WTC11 (cell line): ENCODE measurements at regions not wholly inside any gene's neighbourhood (a gene's known extent, or its start where the extent isn't known, plus 50 kb on each side); places are given as distances from the start of the nearest gene placed in this dataset.

ENCODE experiments used
- ATAC-seq: fragments of 200-7000 bp; cut with Tn5 transposase; 2 replicates; pipeline ENCODE4 v1.10.0; 2021; ENCODE audit warnings: mild to moderate bottlenecking, moderate library complexity
- CTCF ChIA-PET: fragments of 300-600 bp; sonication (Branson Sonifier 250); formaldehyde crosslinking; loops from one replicate; lab custom pipeline; 2021; ENCODE audit warnings: antibody characterized with exemption; lab: Charles Lee
- POLR2A ChIA-PET: fragments of 350-600 bp; sonication (Branson Sonifier 250); formaldehyde crosslinking; loops from one replicate; lab custom pipeline; 2021; ENCODE audit warnings: antibody characterized with exemption; lab: Charles Lee
- DNase-seq: peaks from one replicate; pipeline ENCODE4 v3.0.0; 2021; ENCODE audit warnings: low spot score
- H3K27ac Mint-ChIP-seq: 2 replicates; pipeline ENCODE4 v1.8.0; 2021; ENCODE audit warnings: mixed read lengths
- H3K27me3 Mint-ChIP-seq: 2 replicates; pipeline ENCODE4 v1.8.0; 2021; ENCODE audit warnings: low read depth, mild to moderate bottlenecking, moderate library complexity, mixed read lengths
- H3K36me3 Mint-ChIP-seq: 2 replicates; pipeline ENCODE4 v1.8.0; 2021; ENCODE audit warnings: mixed read lengths
- H3K4me1 Mint-ChIP-seq: 2 replicates; pipeline ENCODE4 v1.8.0; 2022; ENCODE audit warnings: mixed read lengths
- H3K4me3 Mint-ChIP-seq: 2 replicates; pipeline ENCODE4 v1.8.0; 2021; ENCODE audit warnings: mild to moderate bottlenecking, moderate library complexity, mixed read lengths
- H3K9me3 Mint-ChIP-seq: 2 replicates; pipeline ENCODE4 v1.8.0; 2021; ENCODE audit warnings: mixed read lengths
- ATF1 ChIP-seq: sonication (generic); formaldehyde crosslinking; IDR thresholded peaks from 2 replicates; pipeline ENCODE4 v1.8.1; 2023; ENCODE audit warnings: mild to moderate bottlenecking, moderate library complexity, missing genetic modification reagents
- EMX1 ChIP-seq: fragments of 250-450 bp; sonication (Bioruptor Pico); IDR thresholded peaks from 2 replicates; pipeline ENCODE4 v1.8.0; 2021; ENCODE audit warnings: mild to moderate bottlenecking
- ESRRA ChIP-seq: sonication (generic); formaldehyde crosslinking; IDR thresholded peaks from 2 replicates; pipeline ENCODE4 v1.8.1; 2022; ENCODE audit warnings: mild to moderate bottlenecking, missing genetic modification reagents, borderline replicate concordance
- ETV6 ChIP-seq: sonication (generic); formaldehyde crosslinking; IDR thresholded peaks from 2 replicates; pipeline ENCODE4 v1.8.1; 2022; ENCODE audit warnings: mild to moderate bottlenecking, missing genetic modification reagents
- FOXK1 ChIP-seq: sonication (generic); formaldehyde crosslinking; IDR thresholded peaks from 2 replicates; pipeline ENCODE4 v1.8.0; 2022; ENCODE audit warnings: mild to moderate bottlenecking, moderate library complexity, missing genetic modification reagents
- GABPB1 ChIP-seq: sonication (generic); formaldehyde crosslinking; IDR thresholded peaks from 2 replicates; pipeline ENCODE4 v1.8.1; 2023; ENCODE audit warnings: mild to moderate bottlenecking, missing genetic modification reagents
- GTF2I ChIP-seq: fragments of 250-450 bp; sonication (Bioruptor Pico); conservative IDR thresholded peaks from 2 replicates; pipeline ENCODE4 v1.4.0; 2021; ENCODE audit warnings: mild to moderate bottlenecking
- HMGA2 ChIP-seq: fragments of 250-450 bp; sonication (Bioruptor Pico); IDR thresholded peaks from 2 replicates; pipeline ENCODE4 v1.4.0; 2021; ENCODE audit warnings: mild to moderate bottlenecking, moderate library complexity
- MXD4 ChIP-seq: fragments of 250-450 bp; sonication (Bioruptor Pico); IDR thresholded peaks from 2 replicates; pipeline ENCODE4 v1.8.0; 2021; ENCODE audit warnings: mild to moderate bottlenecking, moderate library complexity, borderline replicate concordance
- MYBL2 ChIP-seq: sonication (generic); formaldehyde crosslinking; IDR thresholded peaks from 2 replicates; pipeline ENCODE4 v1.8.1; 2023; ENCODE audit warnings: mild to moderate bottlenecking, moderate library complexity, missing genetic modification reagents
- NFE2L1 ChIP-seq: sonication (generic); formaldehyde crosslinking; IDR thresholded peaks from 2 replicates; pipeline ENCODE4 v1.8.1; 2023; ENCODE audit warnings: missing genetic modification reagents
- NFYB ChIP-seq: sonication (generic); formaldehyde crosslinking; conservative IDR thresholded peaks from 2 replicates; pipeline ENCODE4 v1.8.0; 2022; ENCODE audit warnings: low read depth, missing genetic modification reagents
- NR2C2 ChIP-seq: sonication (generic); formaldehyde crosslinking; IDR thresholded peaks from 2 replicates; pipeline ENCODE4 v1.8.0; 2022; ENCODE audit warnings: mild to moderate bottlenecking, missing genetic modification reagents
- SMAD4 ChIP-seq: sonication (generic); formaldehyde crosslinking; IDR thresholded peaks from 2 replicates; pipeline ENCODE4 v1.8.0; 2022; ENCODE audit warnings: mild to moderate bottlenecking, missing genetic modification reagents
- SOX15 ChIP-seq: fragments of 250-450 bp; sonication (Bioruptor Pico); IDR thresholded peaks from 2 replicates; pipeline ENCODE4 v1.9.0; 2021; ENCODE audit warnings: mild to moderate bottlenecking
- ZNF263 ChIP-seq: sonication (generic); formaldehyde crosslinking; IDR thresholded peaks from 2 replicates; pipeline ENCODE4 v1.8.1; 2022; ENCODE audit warnings: low read depth, mild to moderate bottlenecking, moderate library complexity, missing genetic modification reagents
- ZNF396 ChIP-seq: fragments of 250-450 bp; sonication (Bioruptor Pico); IDR thresholded peaks from 2 replicates; pipeline ENCODE4 v1.8.0; 2021; ENCODE audit warnings: mild to moderate bottlenecking, moderate library complexity, borderline replicate concordance
- TF ChIP-seq, protein P1 (sequence below): fragments of 250-450 bp; sonication (Bioruptor Pico); conservative IDR thresholded peaks from 2 replicates; pipeline ENCODE4 v1.9.0; 2021; ENCODE audit warnings: mild to moderate bottlenecking
- TF ChIP-seq, protein P2 (sequence below): sonication (generic); formaldehyde crosslinking; conservative IDR thresholded peaks from 2 replicates; pipeline ENCODE4 v1.8.1; 2022; ENCODE audit warnings: mild to moderate bottlenecking, missing genetic modification reagents
- TF ChIP-seq, protein P3 (sequence below): sonication (generic); formaldehyde crosslinking; IDR thresholded peaks from 2 replicates; pipeline ENCODE4 v1.8.1; 2022; ENCODE audit warnings: mild to moderate bottlenecking, missing genetic modification reagents, moderate library complexity, borderline replicate concordance
- TF ChIP-seq, protein P4 (sequence below): sonication (generic); formaldehyde crosslinking; IDR thresholded peaks from 2 replicates; pipeline ENCODE4 v1.8.1; 2023; ENCODE audit warnings: mild to moderate bottlenecking, missing genetic modification reagents, moderate library complexity
- TF ChIP-seq, protein P5 (sequence below): sonication (generic); formaldehyde crosslinking; IDR thresholded peaks from 2 replicates; pipeline ENCODE4 v1.8.1; 2022; ENCODE audit warnings: mild to moderate bottlenecking, moderate library complexity, missing genetic modification reagents
- TF ChIP-seq, protein P6 (sequence below): sonication (generic); formaldehyde crosslinking; IDR thresholded peaks from 2 replicates; pipeline ENCODE4 v1.8.0; 2022; ENCODE audit warnings: mild to moderate bottlenecking, missing genetic modification reagents

DNA sequence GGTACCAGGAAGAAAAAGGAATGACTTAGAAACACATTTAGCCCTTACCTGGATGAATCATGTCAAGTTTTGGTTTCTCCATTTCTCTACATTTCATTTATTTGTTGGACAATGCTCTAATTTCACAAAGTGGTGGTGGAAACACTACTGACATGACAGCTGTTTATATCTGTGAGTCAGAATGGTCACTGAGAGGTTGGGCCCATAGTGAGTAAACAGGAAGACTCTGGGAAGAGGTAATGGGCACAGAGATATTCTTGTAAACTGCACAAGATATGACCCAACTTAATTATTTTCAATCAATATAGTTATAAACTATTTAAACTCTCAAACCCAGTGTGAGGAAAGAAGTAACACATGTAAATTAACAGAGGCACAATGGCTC, 176.3 kb upstream of the MEOX2 start (continued):
- TF ChIP-seq, protein P1, sequence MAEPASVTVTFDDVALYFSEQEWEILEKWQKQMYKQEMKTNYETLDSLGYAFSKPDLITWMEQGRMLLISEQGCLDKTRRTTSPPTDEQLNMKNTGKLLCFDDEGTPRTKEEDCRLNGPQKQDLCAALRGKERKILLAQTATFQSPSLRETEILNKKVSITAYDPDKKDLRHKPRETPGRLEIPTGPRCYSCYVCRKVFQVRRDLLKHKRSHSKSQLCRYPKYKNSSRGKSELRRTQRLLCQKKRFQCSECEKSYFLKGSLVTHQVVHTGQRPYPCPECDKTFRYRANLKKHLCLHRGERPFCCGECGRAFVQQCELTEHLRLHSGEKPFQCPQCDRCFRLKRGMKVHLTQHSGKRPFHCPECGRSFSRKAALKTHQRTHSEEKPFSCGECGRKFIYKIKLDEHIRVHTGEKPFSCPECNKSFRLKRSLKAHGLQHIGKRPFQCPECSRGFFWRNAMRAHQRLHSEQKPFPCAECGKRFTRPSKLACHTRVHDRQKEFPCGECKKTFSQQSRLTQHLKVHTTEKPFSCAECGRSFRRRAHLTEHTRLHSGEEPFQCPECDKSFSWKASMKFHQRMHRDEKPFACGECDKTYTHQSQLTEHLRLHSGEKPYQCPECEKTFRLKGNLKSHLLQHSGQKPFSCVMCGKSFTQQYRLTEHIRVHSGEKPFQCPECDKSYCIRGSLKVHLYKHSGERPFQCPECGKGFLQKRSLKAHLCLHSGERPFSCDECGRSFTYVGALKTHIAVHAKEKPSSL (CRISPR knock-in tag): no peak
- no peak for TF ChIP-seq SOX15 (CRISPR knock-in tag)
- no peak for TF ChIP-seq EMX1 (CRISPR knock-in tag)

DNA sequence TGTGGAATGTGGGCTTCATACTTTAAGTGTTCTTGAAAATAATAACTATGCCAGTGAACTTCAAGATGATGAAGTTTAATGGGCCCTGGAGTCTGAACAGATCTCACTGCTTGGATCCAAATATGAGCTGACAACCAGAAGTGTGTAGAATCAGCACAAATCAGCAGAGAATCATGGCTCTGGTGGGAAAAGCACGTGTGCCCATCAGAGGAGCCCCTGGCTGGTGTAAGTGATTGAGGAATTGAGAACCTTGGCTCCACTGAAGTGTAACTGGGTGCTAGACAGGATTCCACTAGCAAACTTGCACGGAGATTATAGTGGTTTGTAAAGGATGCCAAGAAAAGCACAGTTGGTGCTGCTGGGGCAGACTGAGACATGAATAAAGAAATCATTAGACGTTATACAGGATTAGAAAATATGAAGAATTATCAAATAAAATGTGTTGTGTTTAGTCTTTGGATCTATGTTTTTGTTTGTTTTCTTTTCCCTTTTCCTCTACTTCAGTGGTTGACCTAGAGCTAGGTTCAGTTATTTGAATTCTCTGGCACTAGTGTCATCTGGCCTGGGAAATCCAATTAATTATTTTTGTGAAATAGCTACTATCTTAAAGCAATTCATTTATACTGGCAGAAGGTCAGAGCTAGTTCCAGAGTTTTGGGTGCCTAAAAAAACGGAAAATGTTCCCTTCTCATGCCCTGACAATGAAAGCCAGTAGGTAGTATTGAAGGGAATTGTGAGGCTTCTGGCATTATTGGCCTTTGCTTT, 175.7 kb upstream of the MEOX2 start:
- Mint-ChIP-seq H3K27me3 (no peaks in the 10 kb centered on the region; the same call in 1 of the 2 replicates), H3K4me3 (no peak overlapping the region), H3K9me3 (peaks cover 17% of the 10 kb centered on the region), H3K4me1 (peaks cover 6% of the 10 kb centered on the region), H3K27ac (no peak overlapping the region), H3K36me3 (no peaks in the 10 kb centered on the region)
- ChIA-PET POLR2A (no interaction called here), CTCF (no interaction called here)
- ATAC-seq: no peak
- no peak for DNase-seq
- TF ChIP-seq NFYB: no peak
- TF ChIP-seq ESRRA: no peak
- TF ChIP-seq, protein P2, sequence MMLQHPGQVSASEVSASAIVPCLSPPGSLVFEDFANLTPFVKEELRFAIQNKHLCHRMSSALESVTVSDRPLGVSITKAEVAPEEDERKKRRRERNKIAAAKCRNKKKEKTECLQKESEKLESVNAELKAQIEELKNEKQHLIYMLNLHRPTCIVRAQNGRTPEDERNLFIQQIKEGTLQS (CRISPR knock-in tag): no peak
- TF ChIP-seq NR2C2 (CRISPR knock-in tag): no peak
- no peak for TF ChIP-seq HMGA2

DNA sequence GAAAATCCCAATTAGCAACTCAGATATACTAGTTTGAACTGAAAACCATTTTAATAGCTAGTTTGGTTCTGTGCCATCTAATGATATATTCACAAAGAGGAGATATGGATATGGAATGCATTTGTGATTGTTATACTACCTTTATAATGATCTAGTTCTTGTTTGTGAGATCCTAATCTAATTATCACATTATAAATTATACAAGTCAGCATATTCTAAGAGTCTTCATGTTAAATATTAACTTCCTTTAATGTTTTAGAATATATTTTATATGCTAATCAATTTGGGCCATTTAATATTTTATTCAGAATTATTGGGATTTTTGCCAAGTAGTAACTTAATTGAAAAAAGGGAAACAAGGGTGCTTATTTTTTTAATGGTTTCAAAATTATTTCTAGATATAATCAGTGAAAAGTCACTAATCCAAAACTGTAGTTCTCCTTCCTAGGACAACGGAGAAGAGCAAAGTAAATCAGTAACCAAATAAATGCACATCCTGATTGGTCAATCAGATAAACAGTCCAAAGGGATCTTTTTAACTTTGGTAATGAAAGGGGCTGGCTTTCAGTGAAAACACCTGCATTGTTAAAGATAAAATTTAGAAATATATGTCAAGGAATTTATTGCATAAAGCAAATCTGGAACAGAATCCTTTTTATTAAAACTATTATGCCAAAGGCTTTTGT, 173.9 kb upstream of the MEOX2 start:
- no peak overlapping the region for H3K4me3 Mint-ChIP-seq
- no peaks in the 10 kb centered on the region for H3K36me3 Mint-ChIP-seq
- H3K4me1 Mint-ChIP-seq: peaks cover 4% of the 10 kb centered on the region
- POLR2A ChIA-PET: no interaction called here
- no peaks in the 10 kb centered on the region; the same call in 1 of the 2 replicates for H3K27me3 Mint-ChIP-seq
- DNase-seq: no peak
- H3K9me3 Mint-ChIP-seq: peaks cover 17% of the 10 kb centered on the region
- TF ChIP-seq FOXK1 (CRISPR knock-in tag) (no peak), ZNF396 (CRISPR knock-in tag) (no peak), SMAD4 (no peak), GABPB1 (CRISPR knock-in tag) (no peak)
- TF ChIP-seq, protein P3, sequence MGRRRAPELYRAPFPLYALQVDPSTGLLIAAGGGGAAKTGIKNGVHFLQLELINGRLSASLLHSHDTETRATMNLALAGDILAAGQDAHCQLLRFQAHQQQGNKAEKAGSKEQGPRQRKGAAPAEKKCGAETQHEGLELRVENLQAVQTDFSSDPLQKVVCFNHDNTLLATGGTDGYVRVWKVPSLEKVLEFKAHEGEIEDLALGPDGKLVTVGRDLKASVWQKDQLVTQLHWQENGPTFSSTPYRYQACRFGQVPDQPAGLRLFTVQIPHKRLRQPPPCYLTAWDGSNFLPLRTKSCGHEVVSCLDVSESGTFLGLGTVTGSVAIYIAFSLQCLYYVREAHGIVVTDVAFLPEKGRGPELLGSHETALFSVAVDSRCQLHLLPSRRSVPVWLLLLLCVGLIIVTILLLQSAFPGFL (CRISPR knock-in tag): no peak
- TF ChIP-seq, protein P4, sequence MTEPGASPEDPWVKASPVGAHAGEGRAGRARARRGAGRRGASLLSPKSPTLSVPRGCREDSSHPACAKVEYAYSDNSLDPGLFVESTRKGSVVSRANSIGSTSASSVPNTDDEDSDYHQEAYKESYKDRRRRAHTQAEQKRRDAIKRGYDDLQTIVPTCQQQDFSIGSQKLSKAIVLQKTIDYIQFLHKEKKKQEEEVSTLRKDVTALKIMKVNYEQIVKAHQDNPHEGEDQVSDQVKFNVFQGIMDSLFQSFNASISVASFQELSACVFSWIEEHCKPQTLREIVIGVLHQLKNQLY (CRISPR knock-in tag): no peak
- TF ChIP-seq, all 79 proteins: peak for 0
- H3K27ac Mint-ChIP-seq: no peak overlapping the region
- no peak for ATAC-seq
- CTCF ChIA-PET: no interaction called here

DNA sequence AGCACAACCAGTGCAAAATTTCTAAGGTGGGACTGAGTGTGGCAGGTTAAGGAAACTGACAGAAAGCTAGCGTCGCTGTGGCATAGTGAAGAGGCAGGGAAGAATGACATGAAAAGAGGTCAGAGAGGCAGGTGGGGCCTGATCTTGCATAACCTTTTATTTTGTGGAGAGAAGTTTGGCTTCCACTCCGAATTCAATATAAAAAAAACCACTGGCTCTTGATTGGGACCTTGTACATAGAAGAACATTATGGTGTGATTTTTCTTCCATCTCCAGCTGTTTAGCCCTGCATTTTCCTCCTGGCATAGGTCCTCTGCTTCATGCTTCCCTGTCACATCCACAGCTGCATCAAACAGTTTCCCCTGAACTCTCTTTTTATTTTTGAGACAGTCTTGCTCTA, 170.5 kb upstream of the MEOX2 start:
- H3K4me1 Mint-ChIP-seq: peaks cover 11% of the 10 kb centered on the region
- ATAC-seq: no peak
- peaks cover 12% of the 10 kb centered on the region for H3K9me3 Mint-ChIP-seq
- no peak for DNase-seq
- POLR2A ChIA-PET: no interaction called here
- H3K36me3 Mint-ChIP-seq: no peaks in the 10 kb centered on the region
- no peak overlapping the region for H3K4me3 Mint-ChIP-seq
- CTCF ChIA-PET: no interaction called here
- H3K27ac Mint-ChIP-seq: no peak overlapping the region
- no peaks in the 10 kb centered on the region; the same call in 1 of the 2 replicates for H3K27me3 Mint-ChIP-seq
- TF ChIP-seq MXD4 (no peak), ETV6 (CRISPR knock-in tag) (no peak), ZNF263 (no peak), ATF1 (CRISPR knock-in tag) (no peak), NFE2L1 (CRISPR knock-in tag) (no peak), MYBL2 (no peak), GTF2I (CRISPR knock-in tag) (no peak)
- TF ChIP-seq, protein P5, sequence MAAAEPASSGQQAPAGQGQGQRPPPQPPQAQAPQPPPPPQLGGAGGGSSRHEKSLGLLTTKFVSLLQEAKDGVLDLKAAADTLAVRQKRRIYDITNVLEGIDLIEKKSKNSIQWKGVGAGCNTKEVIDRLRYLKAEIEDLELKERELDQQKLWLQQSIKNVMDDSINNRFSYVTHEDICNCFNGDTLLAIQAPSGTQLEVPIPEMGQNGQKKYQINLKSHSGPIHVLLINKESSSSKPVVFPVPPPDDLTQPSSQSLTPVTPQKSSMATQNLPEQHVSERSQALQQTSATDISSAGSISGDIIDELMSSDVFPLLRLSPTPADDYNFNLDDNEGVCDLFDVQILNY (CRISPR knock-in tag): no peak
- TF ChIP-seq, protein P1 (CRISPR knock-in tag): no peak
- TF ChIP-seq, protein P6, sequence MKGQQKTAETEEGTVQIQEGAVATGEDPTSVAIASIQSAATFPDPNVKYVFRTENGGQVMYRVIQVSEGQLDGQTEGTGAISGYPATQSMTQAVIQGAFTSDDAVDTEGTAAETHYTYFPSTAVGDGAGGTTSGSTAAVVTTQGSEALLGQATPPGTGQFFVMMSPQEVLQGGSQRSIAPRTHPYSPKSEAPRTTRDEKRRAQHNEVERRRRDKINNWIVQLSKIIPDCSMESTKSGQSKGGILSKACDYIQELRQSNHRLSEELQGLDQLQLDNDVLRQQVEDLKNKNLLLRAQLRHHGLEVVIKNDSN: no peak
